ENCODE measurements at regions not wholly inside any gene's neighbourhood (a gene's known extent, or its start where the extent isn't known, plus 50 kb on each side); places are given as distances from the start of the nearest gene placed in this dataset.

DNA sequence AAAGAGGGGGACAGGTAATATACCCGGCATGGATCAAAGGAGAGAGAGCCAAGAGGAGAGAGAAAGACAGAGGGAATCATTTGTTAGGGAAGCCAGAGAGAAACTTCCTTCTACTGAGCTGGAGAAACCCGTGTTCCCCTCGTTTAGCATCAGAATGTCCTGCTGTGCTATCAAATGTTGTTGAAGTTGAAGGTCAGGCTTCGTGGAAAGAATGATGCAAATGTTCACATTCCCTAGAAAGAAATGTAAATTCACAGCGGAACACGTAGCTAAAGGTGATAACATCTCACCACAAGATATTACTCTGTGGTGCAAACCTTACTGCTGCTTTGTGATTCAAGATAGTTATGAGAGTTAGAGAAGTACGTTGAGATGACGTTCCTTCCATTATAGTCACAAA is 258.1 kb downstream of the LNPK start:
- 51% methylated on average over 8 of the region's 8 CpGs for WGBS
- Histone ChIP-seq H3K4me1 (ENCODE audit: control insufficient read depth in 4 of 4, insufficient read depth in 4 of 4, low read length in 3 of 4) (no peaks in the 10 kb centered on the region), H3K9me3 (ENCODE audit: control insufficient read depth in 4 of 4, low read length in 3 of 4) (no peaks in the 10 kb centered on the region), H3K4me3 (ENCODE audit: low read depth in 1 of 3, low read length in 3 of 3) (no peak overlapping the region), H3K9ac (ENCODE audit: low read depth in 1 of 2, low read length in 2 of 2) (no peak overlapping the region), H3K27ac (ENCODE audit: low read depth in 1 of 2, low read length in 2 of 2) (no peak overlapping the region), H3K36me3 (ENCODE audit: control insufficient read depth in 4 of 4, insufficient read depth in 3 of 4, low read depth in 1 of 4, low read length in 3 of 4) (no peaks in the 10 kb centered on the region), H3K27me3 (ENCODE audit: control insufficient read depth in 4 of 4, insufficient read depth in 4 of 4, low read length in 3 of 4) (peaks cover 0 to 6% (median 0%) of the 10 kb centered on the region in 4 donors)
- no peak for DNase-seq (ENCODE audit: low spot score)
- TF ChIP-seq FOXA1 (IDR thresholded peaks at IDR 0.05) (no peak), SP1 (IDR thresholded peaks at IDR 0.05) (no peak), YY1 (IDR thresholded peaks at IDR 0.05) (no peak), CTCF (IDR thresholded peaks at IDR 0.05; ENCODE audit: low read depth, low read length, missing input control) (no peak), ZBTB33 (IDR thresholded peaks at IDR 0.05) (no peak), NR2F2 (IDR thresholded peaks at IDR 0.05) (no peak), EGR1 (IDR thresholded peaks at IDR 0.05; ENCODE audit: low read depth in 2 of 2) (no peak), RAD21 (IDR thresholded peaks at IDR 0.05) (no peak), RXRA (IDR thresholded peaks at IDR 0.05) (no peak), HNF4G (IDR thresholded peaks at IDR 0.05) (no peak), JUND (IDR thresholded peaks at IDR 0.05) (no peak), GABPA (IDR thresholded peaks at IDR 0.05 in 1 of 2, conservative IDR thresholded peaks at IDR 0.05 in 1 of 2) (no peak), HNF4A (conservative IDR thresholded peaks at IDR 0.05) (no peak), ATF3 (IDR thresholded peaks at IDR 0.05) (no peak), REST (IDR thresholded peaks at IDR 0.05) (no peak), FOXA2 (IDR thresholded peaks at IDR 0.05) (no peak)

DNA sequence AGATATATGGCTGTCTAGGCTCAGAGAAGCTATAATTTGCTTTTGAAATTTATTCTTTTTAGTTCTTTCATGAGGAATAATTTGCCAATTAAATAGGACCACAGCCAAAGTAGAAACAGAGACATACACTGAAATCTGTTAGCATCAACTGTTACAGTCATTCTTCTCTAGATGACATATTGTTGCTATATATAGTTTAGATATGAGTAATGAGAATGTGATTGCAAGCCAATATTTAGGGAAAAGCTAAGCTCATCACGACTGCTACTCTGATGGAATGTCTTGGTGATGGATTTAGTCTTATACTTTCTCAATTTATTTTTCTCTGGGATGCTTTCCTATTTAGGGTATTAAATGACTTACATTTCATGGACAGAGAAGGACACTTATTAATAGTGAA is 259.1 kb downstream of the LNPK start:
- H3K4me1 ChIP-seq (ENCODE audit: control insufficient read depth in 4 of 4, insufficient read depth in 4 of 4, low read length in 3 of 4) = no peaks in the 10 kb centered on the region
- no peaks in the 10 kb centered on the region for H3K36me3 ChIP-seq (ENCODE audit: control insufficient read depth in 4 of 4, insufficient read depth in 3 of 4, low read depth in 1 of 4, low read length in 3 of 4)
- WGBS = 52% methylated on average over 1 of the region's 1 CpG
- no peaks in the 10 kb centered on the region for H3K9me3 ChIP-seq (ENCODE audit: control insufficient read depth in 4 of 4, low read length in 3 of 4)
- H3K27ac ChIP-seq (ENCODE audit: low read depth in 1 of 2, low read length in 2 of 2) = no peak overlapping the region
- H3K4me3 ChIP-seq (ENCODE audit: low read depth in 1 of 3, low read length in 3 of 3) = no peak overlapping the region
- no peak overlapping the region for H3K9ac ChIP-seq (ENCODE audit: low read depth in 1 of 2, low read length in 2 of 2)
- H3K27me3 ChIP-seq (ENCODE audit: control insufficient read depth in 4 of 4, insufficient read depth in 4 of 4, low read length in 3 of 4) = peaks cover 0 to 6% (median 0%) of the 10 kb centered on the region in 4 donors
- DNase-seq (ENCODE audit: low spot score) = no peak
- TF ChIP-seq REST (IDR thresholded peaks at IDR 0.05) (no peak), ATF3 (IDR thresholded peaks at IDR 0.05) (no peak), YY1 (IDR thresholded peaks at IDR 0.05) (no peak), HNF4A (conservative IDR thresholded peaks at IDR 0.05) (no peak), EGR1 (IDR thresholded peaks at IDR 0.05; ENCODE audit: low read depth in 2 of 2) (no peak), RXRA (IDR thresholded peaks at IDR 0.05) (no peak), TAF1 (conservative IDR thresholded peaks at IDR 0.05) (no peak), RAD21 (IDR thresholded peaks at IDR 0.05) (no peak), GABPA (IDR thresholded peaks at IDR 0.05 in 1 of 2, conservative IDR thresholded peaks at IDR 0.05 in 1 of 2) (no peak), HNF4G (IDR thresholded peaks at IDR 0.05) (no peak), FOXA1 (IDR thresholded peaks at IDR 0.05) (no peak), JUND (IDR thresholded peaks at IDR 0.05) (no peak), CTCF (IDR thresholded peaks at IDR 0.05; ENCODE audit: low read depth, low read length, missing input control) (no peak)
